Spleen (tissue), 7 donors: ENCODE measurements at regions not wholly inside any gene's neighbourhood (a gene's known extent, or its start where the extent isn't known, plus 50 kb on each side); places are given as distances from the start of the nearest gene placed in this dataset.

Experiments used
- POLR2A ChIP-seq, 3 donors: fragments of 450-650 bp; IDR thresholded peaks; one replicate each; pipeline ENCODE4 v1.5.1; 2017; ENCODE audit warnings: antibody characterized with exemption in 3 of 3, mild to moderate bottlenecking in 1 of 3
- POLR2AphosphoS5 ChIP-seq, 3 donors: sonication (generic); formaldehyde crosslinking; IDR thresholded peaks; one replicate each; pipeline ENCODE4 v1.5.1; 2017; ENCODE audit warnings: antibody characterized with exemption in 3 of 3
- TF ChIP-seq, protein P1 (sequence below), 11 experiments: fragments of 200-600 bp in 7 of 11; fragments of 450-650 bp in 4 of 11; sonication (generic) in 4 of 11; IDR thresholded peaks in 8 of 11; conservative IDR thresholded peaks in 3 of 11; 1 replicate in 7 of 11; 2 replicates in 4 of 11; pipeline versions ENCODE4 v1.4.0 to v1.8.0; 2016 to 2021; ENCODE audit warnings: antibody characterized with exemption in 11 of 11, inconsistent platforms in 4 of 11, mild to moderate bottlenecking in 1 of 11
- donor health status: DM: no; HTN: no; CAD: no; lungs with moderate emphysema.
- donor health status: DM: no; HTN: no; CAD: no.
- donor health status: DM: no; HTN: no; CAD: no.

DNA sequence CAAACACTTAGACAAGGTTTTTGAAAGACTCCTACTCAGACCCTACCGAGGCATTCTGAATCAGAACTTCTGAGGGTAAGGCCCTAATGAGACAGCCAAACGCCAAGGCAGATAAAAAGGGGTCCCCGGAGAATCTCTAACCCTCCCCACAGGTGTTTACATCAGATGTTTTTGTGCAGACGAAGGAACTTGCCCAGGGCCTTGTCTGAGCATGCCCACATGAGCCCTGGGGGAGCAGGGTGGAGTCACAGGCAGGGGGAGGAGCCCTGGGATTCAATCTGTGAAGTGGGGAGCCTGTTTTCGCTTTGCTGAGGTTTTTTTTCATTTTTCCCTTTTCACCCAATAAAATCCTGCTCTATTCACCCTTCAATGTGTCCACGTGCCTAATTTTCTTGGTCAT is 61.6 kb upstream of the MED4 start:
- TF ChIP-seq, protein P1, sequence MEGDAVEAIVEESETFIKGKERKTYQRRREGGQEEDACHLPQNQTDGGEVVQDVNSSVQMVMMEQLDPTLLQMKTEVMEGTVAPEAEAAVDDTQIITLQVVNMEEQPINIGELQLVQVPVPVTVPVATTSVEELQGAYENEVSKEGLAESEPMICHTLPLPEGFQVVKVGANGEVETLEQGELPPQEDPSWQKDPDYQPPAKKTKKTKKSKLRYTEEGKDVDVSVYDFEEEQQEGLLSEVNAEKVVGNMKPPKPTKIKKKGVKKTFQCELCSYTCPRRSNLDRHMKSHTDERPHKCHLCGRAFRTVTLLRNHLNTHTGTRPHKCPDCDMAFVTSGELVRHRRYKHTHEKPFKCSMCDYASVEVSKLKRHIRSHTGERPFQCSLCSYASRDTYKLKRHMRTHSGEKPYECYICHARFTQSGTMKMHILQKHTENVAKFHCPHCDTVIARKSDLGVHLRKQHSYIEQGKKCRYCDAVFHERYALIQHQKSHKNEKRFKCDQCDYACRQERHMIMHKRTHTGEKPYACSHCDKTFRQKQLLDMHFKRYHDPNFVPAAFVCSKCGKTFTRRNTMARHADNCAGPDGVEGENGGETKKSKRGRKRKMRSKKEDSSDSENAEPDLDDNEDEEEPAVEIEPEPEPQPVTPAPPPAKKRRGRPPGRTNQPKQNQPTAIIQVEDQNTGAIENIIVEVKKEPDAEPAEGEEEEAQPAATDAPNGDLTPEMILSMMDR (IDR thresholded peaks at IDR 0.05 in 8 of 11, conservative IDR thresholded peaks at IDR 0.05 in 3 of 11): no peak
- TF ChIP-seq POLR2A (IDR thresholded peaks at IDR 0.05) (no peak), POLR2AphosphoS5 (IDR thresholded peaks at IDR 0.05) (peak in 1 of 3 donors; percentile 30)
